ENCODE measurements at regions not wholly inside any gene's neighbourhood (a gene's known extent, or its start where the extent isn't known, plus 50 kb on each side); places are given as distances from the start of the nearest gene placed in this dataset.

GRCh38 chr6:139701695-139702094 lies 327.2 kb upstream of the CITED2 start:
- no peaks in the 10 kb centered on the region for H3K27me3 ChIP-seq
- TF ChIP-seq POLR2A (IDR thresholded peaks at IDR 0.05), result no peak
- no peak for TF ChIP-seq CTCF (IDR thresholded peaks at IDR 0.05)
- peaks cover 0 to 5% (median 0%) of the 10 kb centered on the region in 12 donors for H3K4me1 ChIP-seq
- 96 to 97% (median 96%) methylated on average over 4 of the region's 4 CpGs for WGBS, 4 donors
- ATAC-seq (no peak), DNase-seq (no peak)
- H3K36me3 ChIP-seq, result no peaks in the 10 kb centered on the region
- H3K27ac ChIP-seq, result no peak overlapping the region
- no peak overlapping the region for H3K4me3 ChIP-seq
- peaks cover 0 to 6% (median 0%) of the 10 kb centered on the region in 12 donors for H3K9me3 ChIP-seq
- intact Hi-C loops (cut with DNase I), result no loop called here

- DNase-seq (no peak), ATAC-seq (no peak)
- peaks cover 0 to 6% (median 0%) of the 10 kb centered on the region in 12 donors for H3K9me3 ChIP-seq
- H3K27me3 ChIP-seq, result no peaks in the 10 kb centered on the region
- no peaks in the 10 kb centered on the region for H3K36me3 ChIP-seq
- intact Hi-C loops (cut with DNase I), result no loop called here
- H3K27ac ChIP-seq, result no peak overlapping the region
- TF ChIP-seq CTCF (IDR thresholded peaks at IDR 0.05) (no peak), POLR2A (IDR thresholded peaks at IDR 0.05) (no peak)
- H3K4me1 ChIP-seq, result peaks cover 0 to 5% (median 0%) of the 10 kb centered on the region in 12 donors
- no peak overlapping the region for H3K4me3 ChIP-seq
- WGBS, 4 donors, result 87 to 100% (median 88%) methylated on average over 1 of the region's 1 CpG
These were observed 326.6 kb upstream of the CITED2 start for GRCh38 chr6:139701003-139701402.

GRCh38 chr6:139699911-139700310 lies 325.5 kb upstream of the CITED2 start:
- 95 to 98% (median 96%) methylated on average over 1 of the region's 1 CpG for whole genome bisulfite sequencing, 4 donors
- Histone ChIP-seq H3K27me3 (no peaks in the 10 kb centered on the region), H3K27ac (no peak overlapping the region), H3K36me3 (no peaks in the 10 kb centered on the region), H3K9me3 (peaks cover 0 to 6% (median 0%) of the 10 kb centered on the region in 12 donors), H3K4me1 (peaks cover 0 to 5% (median 0%) of the 10 kb centered on the region in 12 donors), H3K4me3 (no peak overlapping the region)
- TF ChIP-seq CTCF (IDR thresholded peaks at IDR 0.05) (no peak), POLR2A (IDR thresholded peaks at IDR 0.05) (no peak)
- intact Hi-C loops (cut with DNase I), result no loop called here
- DNase-seq (no peak), ATAC-seq (no peak)

- intact Hi-C loops (cut with DNase I), result no loop called here
- peaks cover 0 to 6% (median 0%) of the 10 kb centered on the region in 12 donors for H3K9me3 ChIP-seq
- ATAC-seq (no peak), DNase-seq (no peak)
- H3K4me1 ChIP-seq, result peaks cover 0 to 5% (median 0%) of the 10 kb centered on the region in 12 donors
- no peaks in the 10 kb centered on the region for H3K36me3 ChIP-seq
- TF ChIP-seq CTCF (IDR thresholded peaks at IDR 0.05) (no peak), POLR2A (IDR thresholded peaks at IDR 0.05) (no peak)
- H3K27ac ChIP-seq, result no peak overlapping the region
- H3K27me3 ChIP-seq, result no peaks in the 10 kb centered on the region
- H3K4me3 ChIP-seq, result no peak overlapping the region
- 81 to 92% (median 88%) methylated on average over 1 of the region's 1 CpG for WGBS, 4 donors
These were observed 324.9 kb upstream of the CITED2 start for GRCh38 chr6:139699335-139699734.

Measured in heart left ventricle (tissue), 16 donors.